ENCODE measurements at regions not wholly inside any gene's neighbourhood (a gene's known extent, or its start where the extent isn't known, plus 50 kb on each side); places are given as distances from the start of the nearest gene placed in this dataset.
"Not testable (repeated sequence)": the region's sequence is repeated elsewhere in the genome, so short reads cannot be mapped to it uniquely, and the experiment has no call there.

- no peak overlapping the region for H3K9ac ChIP-seq (ENCODE audit: low read depth, low read length)
- H3K4me1 ChIP-seq (ENCODE audit: control insufficient read depth, insufficient read depth, low read length) = no peaks in the 10 kb centered on the region
- H3K27me3 ChIP-seq (ENCODE audit: control insufficient read depth, insufficient read depth, low read length) = no peaks in the 10 kb centered on the region
- no peak overlapping the region for H3K4me3 ChIP-seq (ENCODE audit: low read depth, low read length)
- no peaks in the 10 kb centered on the region for H3K9me3 ChIP-seq (ENCODE audit: control insufficient read depth, insufficient read depth, low read length)
- no peaks in the 10 kb centered on the region for H3K36me3 ChIP-seq (ENCODE audit: control insufficient read depth, insufficient read depth, low read length)
- no peak overlapping the region for H3K27ac ChIP-seq (ENCODE audit: low read depth, low read length)
Measured at GRCh38 chr1:68916221-68916902, 419.5 kb upstream of the DEPDC1 start.

- Histone ChIP-seq H3K36me3 (ENCODE audit: control insufficient read depth, insufficient read depth, low read length) (no peaks in the 10 kb centered on the region), H3K9ac (ENCODE audit: low read depth, low read length) (no peak overlapping the region), H3K27ac (ENCODE audit: low read depth, low read length) (no peak overlapping the region), H3K9me3 (ENCODE audit: control insufficient read depth, insufficient read depth, low read length) (no peaks in the 10 kb centered on the region), H3K27me3 (ENCODE audit: control insufficient read depth, insufficient read depth, low read length) (no peaks in the 10 kb centered on the region), H3K4me1 (ENCODE audit: control insufficient read depth, insufficient read depth, low read length) (no peaks in the 10 kb centered on the region), H3K4me3 (ENCODE audit: low read depth, low read length) (no peak overlapping the region)
Measured at GRCh38 chr1:68917456-68917855, 420.6 kb upstream of the DEPDC1 start.

- no peak overlapping the region for H3K4me3 ChIP-seq (ENCODE audit: low read depth, low read length)
Measured at GRCh38 chr1:68918563-68918962, 421.7 kb upstream of the DEPDC1 start.

GRCh38 chr1:68919075-68919474 lies 422.2 kb upstream of the DEPDC1 start:
- Histone ChIP-seq H3K4me1 (ENCODE audit: control insufficient read depth, insufficient read depth, low read length) (no peaks in the 10 kb centered on the region), H3K27ac (ENCODE audit: low read depth, low read length) (no peak overlapping the region)

More at GRCh38 chr1:68918563-68918962, 421.7 kb upstream of the DEPDC1 start:
- no peak overlapping the region for H3K27ac ChIP-seq (ENCODE audit: low read depth, low read length)
- H3K9ac ChIP-seq (ENCODE audit: low read depth, low read length) = no peak overlapping the region
- H3K9me3 ChIP-seq (ENCODE audit: control insufficient read depth, insufficient read depth, low read length) = no peaks in the 10 kb centered on the region
- no peaks in the 10 kb centered on the region for H3K4me1 ChIP-seq (ENCODE audit: control insufficient read depth, insufficient read depth, low read length)
- no peaks in the 10 kb centered on the region for H3K27me3 ChIP-seq (ENCODE audit: control insufficient read depth, insufficient read depth, low read length)
- H3K36me3 ChIP-seq (ENCODE audit: control insufficient read depth, insufficient read depth, low read length) = no peaks in the 10 kb centered on the region

GRCh38 chr1:68923475-68924088 lies 426.7 kb upstream of the DEPDC1 start:
- not testable (repeated sequence) for H3K27me3 ChIP-seq (ENCODE audit: control insufficient read depth, insufficient read depth, low read length); H3K27ac ChIP-seq (ENCODE audit: low read depth, low read length); H3K9ac ChIP-seq (ENCODE audit: low read depth, low read length); H3K4me1 ChIP-seq (ENCODE audit: control insufficient read depth, insufficient read depth, low read length); H3K9me3 ChIP-seq (ENCODE audit: control insufficient read depth, insufficient read depth, low read length); H3K4me3 ChIP-seq (ENCODE audit: low read depth, low read length); H3K36me3 ChIP-seq (ENCODE audit: control insufficient read depth, insufficient read depth, low read length)

More at GRCh38 chr1:68919075-68919474, 422.2 kb upstream of the DEPDC1 start:
- H3K9me3 ChIP-seq (ENCODE audit: control insufficient read depth, insufficient read depth, low read length) = no peaks in the 10 kb centered on the region
- no peak overlapping the region for H3K4me3 ChIP-seq (ENCODE audit: low read depth, low read length)
- no peak overlapping the region for H3K9ac ChIP-seq (ENCODE audit: low read depth, low read length)
- no peaks in the 10 kb centered on the region for H3K27me3 ChIP-seq (ENCODE audit: control insufficient read depth, insufficient read depth, low read length)
- no peaks in the 10 kb centered on the region for H3K36me3 ChIP-seq (ENCODE audit: control insufficient read depth, insufficient read depth, low read length)

- no peak overlapping the region for H3K9ac ChIP-seq (ENCODE audit: low read depth, low read length)
- no peak overlapping the region for H3K27ac ChIP-seq (ENCODE audit: low read depth, low read length)
- no peaks in the 10 kb centered on the region for H3K9me3 ChIP-seq (ENCODE audit: control insufficient read depth, insufficient read depth, low read length)
- no peaks in the 10 kb centered on the region for H3K27me3 ChIP-seq (ENCODE audit: control insufficient read depth, insufficient read depth, low read length)
- no peak overlapping the region for H3K4me3 ChIP-seq (ENCODE audit: low read depth, low read length)
- H3K36me3 ChIP-seq (ENCODE audit: control insufficient read depth, insufficient read depth, low read length) = no peaks in the 10 kb centered on the region
- no peaks in the 10 kb centered on the region for H3K4me1 ChIP-seq (ENCODE audit: control insufficient read depth, insufficient read depth, low read length)
Measured at GRCh38 chr1:68930101-68930500, 433.2 kb upstream of the DEPDC1 start.

GRCh38 chr1:68936530-68936929 lies 439.6 kb upstream of the DEPDC1 start:
- Histone ChIP-seq H3K9me3 (ENCODE audit: control insufficient read depth, insufficient read depth, low read length) (no peaks in the 10 kb centered on the region), H3K9ac (ENCODE audit: low read depth, low read length) (no peak overlapping the region), H3K27ac (ENCODE audit: low read depth, low read length) (no peak overlapping the region), H3K36me3 (ENCODE audit: control insufficient read depth, insufficient read depth, low read length) (no peaks in the 10 kb centered on the region), H3K4me3 (ENCODE audit: low read depth, low read length) (no peak overlapping the region), H3K4me1 (ENCODE audit: control insufficient read depth, insufficient read depth, low read length) (no peaks in the 10 kb centered on the region), H3K27me3 (ENCODE audit: control insufficient read depth, insufficient read depth, low read length) (no peaks in the 10 kb centered on the region)

- Histone ChIP-seq H3K9ac (ENCODE audit: low read depth, low read length) (no peak overlapping the region), H3K4me1 (ENCODE audit: control insufficient read depth, insufficient read depth, low read length) (no peaks in the 10 kb centered on the region), H3K9me3 (ENCODE audit: control insufficient read depth, insufficient read depth, low read length) (no peaks in the 10 kb centered on the region), H3K4me3 (ENCODE audit: low read depth, low read length) (no peak overlapping the region), H3K36me3 (ENCODE audit: control insufficient read depth, insufficient read depth, low read length) (no peaks in the 10 kb centered on the region), H3K27ac (ENCODE audit: low read depth, low read length) (no peak overlapping the region), H3K27me3 (ENCODE audit: control insufficient read depth, insufficient read depth, low read length) (no peaks in the 10 kb centered on the region)
Measured at GRCh38 chr1:68938051-68938666, 441.3 kb upstream of the DEPDC1 start.

GRCh38 chr1:68950036-68950435 lies 453.2 kb upstream of the DEPDC1 start:
- Histone ChIP-seq H3K9ac (ENCODE audit: low read depth, low read length) (no peak overlapping the region), H3K27me3 (ENCODE audit: control insufficient read depth, insufficient read depth, low read length) (no peaks in the 10 kb centered on the region), H3K27ac (ENCODE audit: low read depth, low read length) (no peak overlapping the region), H3K4me1 (ENCODE audit: control insufficient read depth, insufficient read depth, low read length) (no peaks in the 10 kb centered on the region), H3K9me3 (ENCODE audit: control insufficient read depth, insufficient read depth, low read length) (no peaks in the 10 kb centered on the region), H3K36me3 (ENCODE audit: control insufficient read depth, insufficient read depth, low read length) (no peaks in the 10 kb centered on the region), H3K4me3 (ENCODE audit: low read depth, low read length) (no peak overlapping the region)

- Histone ChIP-seq H3K4me1 (ENCODE audit: control insufficient read depth, insufficient read depth, low read length) (0 out of 2 replicates have a peak, but pooled peaks cover 4% of the 10 kb centered on the region), H3K27me3 (ENCODE audit: control insufficient read depth, insufficient read depth, low read length) (no peaks in the 10 kb centered on the region), H3K27ac (ENCODE audit: low read depth, low read length) (no peak overlapping the region), H3K9ac (ENCODE audit: low read depth, low read length) (no peak overlapping the region), H3K4me3 (ENCODE audit: low read depth, low read length) (no peak overlapping the region), H3K36me3 (ENCODE audit: control insufficient read depth, insufficient read depth, low read length) (no peaks in the 10 kb centered on the region), H3K9me3 (ENCODE audit: control insufficient read depth, insufficient read depth, low read length) (no peaks in the 10 kb centered on the region)
Measured at GRCh38 chr1:68953311-68953710, 456.4 kb upstream of the DEPDC1 start.

- H3K36me3 ChIP-seq (ENCODE audit: control insufficient read depth, insufficient read depth, low read length) = no peaks in the 10 kb centered on the region
Measured at GRCh38 chr1:68954841-68955240, 458.0 kb upstream of the DEPDC1 start.

More at GRCh38 chr1:68954841-68955240, 458.0 kb upstream of the DEPDC1 start:
- H3K9ac ChIP-seq (ENCODE audit: low read depth, low read length) = no peak overlapping the region
- no peak overlapping the region for H3K4me3 ChIP-seq (ENCODE audit: low read depth, low read length)
- H3K27ac ChIP-seq (ENCODE audit: low read depth, low read length) = no peak overlapping the region
- H3K9me3 ChIP-seq (ENCODE audit: control insufficient read depth, insufficient read depth, low read length) = no peaks in the 10 kb centered on the region
- H3K27me3 ChIP-seq (ENCODE audit: control insufficient read depth, insufficient read depth, low read length) = no peaks in the 10 kb centered on the region
- H3K4me1 ChIP-seq (ENCODE audit: control insufficient read depth, insufficient read depth, low read length) = 0 out of 2 replicates have a peak, but pooled peaks cover 4% of the 10 kb centered on the region

Data from HUES48 (cell line).